ENCODE measurements at regions not wholly inside any gene's neighbourhood (a gene's known extent, or its start where the extent isn't known, plus 50 kb on each side); places are given as distances from the start of the nearest gene placed in this dataset.

- no peak for TF ChIP-seq CTCF (conservative IDR thresholded peaks at IDR 0.05; ENCODE audit: low read length)
- TF ChIP-seq EZH2phosphoT487 (IDR thresholded peaks at IDR 0.05; ENCODE audit: borderline replicate concordance, low read depth, low read length), result no peak
These were observed 190.9 kb upstream of the CDH11 start for GRCh38 chr16:65312795-65313194.
